GM12878 (cell line): ENCODE measurements at regions not wholly inside any gene's neighbourhood (a gene's known extent, or its start where the extent isn't known, plus 50 kb on each side); places are given as distances from the start of the nearest gene placed in this dataset.

Experiments used
- BHLHE40 ChIP-seq, 2 experiments: fragments of 450-650 bp in 1 of 2; IDR thresholded peaks; 2 replicates each; pipeline ENCODE4 v1.6.1; 2011 to 2017; ENCODE audit warnings: low read depth in 2 of 2, borderline replicate concordance in 1 of 2, improper control_type of control experiment in 1 of 2, low read length in 1 of 2, mild to moderate bottlenecking in 1 of 2
- CTCF ChIP-seq, 3 experiments: IDR thresholded peaks in 2 of 3; conservative IDR thresholded peaks in 1 of 3; 2 replicates each; pipeline ENCODE4 v1.5.1; 2011; ENCODE audit warnings: low read depth in 3 of 3, low read length in 3 of 3, mild to moderate bottlenecking in 3 of 3, control low read depth in 2 of 3, moderate library complexity in 2 of 3, inconsistent platforms in 1 of 3, mixed read lengths in 1 of 3; ENCODE audit not compliant: control insufficient read depth in 2 of 3, insufficient read depth in 1 of 3; ENCODE audit errors: extremely low read depth in 1 of 3
- EZH2 ChIP-seq: IDR thresholded peaks from 2 replicates; pipeline ENCODE4 v1.6.1; 2012; ENCODE audit warnings: low read depth, mild to moderate bottlenecking, control low read depth, inconsistent platforms, low read length, borderline replicate concordance; ENCODE audit not compliant: control insufficient read depth
- FOXM1 ChIP-seq: IDR thresholded peaks from 2 replicates; pipeline ENCODE4 v1.6.1; 2012; ENCODE audit warnings: low read depth, mild to moderate bottlenecking, inconsistent platforms, low read length, moderate library complexity
- GABPA ChIP-seq: IDR thresholded peaks from 2 replicates; pipeline ENCODE4 v1.6.1; 2014; ENCODE audit warnings: antibody characterized with exemption, low read depth, mild to moderate bottlenecking, inconsistent platforms
- JUND ChIP-seq: IDR thresholded peaks from 2 replicates; pipeline ENCODE4 v1.6.1; 2012; ENCODE audit warnings: low read depth, mild to moderate bottlenecking, low read length, improper control_type of control experiment, moderate library complexity
- MTA2 ChIP-seq: fragments of 450-650 bp; IDR thresholded peaks from 2 replicates; pipeline ENCODE4 v1.6.1; 2016; ENCODE audit warnings: low read depth, mild to moderate bottlenecking, moderate library complexity
- MXI1 ChIP-seq: fragments of 150-350 bp; IDR thresholded peaks from 2 replicates; pipeline ENCODE4 v1.6.1; 2011; ENCODE audit warnings: low read depth, mild to moderate bottlenecking, inconsistent platforms, low read length, improper control_type of control experiment
- TAF1 ChIP-seq: IDR thresholded peaks from 2 replicates; pipeline ENCODE4 v1.6.1; 2011; ENCODE audit warnings: mild to moderate bottlenecking, low read depth, low read length, borderline replicate concordance
- TARDBP ChIP-seq: IDR thresholded peaks from 2 replicates; pipeline ENCODE4 v1.6.1; 2016; ENCODE audit warnings: borderline replicate concordance
- YY1 ChIP-seq: IDR thresholded peaks from 2 replicates; pipeline ENCODE4 v1.6.1; 2011; ENCODE audit warnings: low read depth, mild to moderate bottlenecking, low read length
- ZNF622 ChIP-seq: fragments of 450-650 bp; IDR thresholded peaks from 2 replicates; pipeline ENCODE4 v1.6.1; 2017; ENCODE audit warnings: mild to moderate bottlenecking, inconsistent platforms
- TF ChIP-seq, protein P1 (sequence below): fragments of 450-650 bp; IDR thresholded peaks from 2 replicates; pipeline ENCODE4 v1.6.1; 2018; ENCODE audit warnings: borderline replicate concordance, mild to moderate bottlenecking; ENCODE audit not compliant: partially characterized antibody
- TF ChIP-seq, protein P2 (sequence below): fragments of 450-650 bp; IDR thresholded peaks from 2 replicates; pipeline ENCODE4 v1.6.1; 2018; ENCODE audit warnings: mild to moderate bottlenecking, low read depth, moderate library complexity; ENCODE audit not compliant: partially characterized antibody

DNA sequence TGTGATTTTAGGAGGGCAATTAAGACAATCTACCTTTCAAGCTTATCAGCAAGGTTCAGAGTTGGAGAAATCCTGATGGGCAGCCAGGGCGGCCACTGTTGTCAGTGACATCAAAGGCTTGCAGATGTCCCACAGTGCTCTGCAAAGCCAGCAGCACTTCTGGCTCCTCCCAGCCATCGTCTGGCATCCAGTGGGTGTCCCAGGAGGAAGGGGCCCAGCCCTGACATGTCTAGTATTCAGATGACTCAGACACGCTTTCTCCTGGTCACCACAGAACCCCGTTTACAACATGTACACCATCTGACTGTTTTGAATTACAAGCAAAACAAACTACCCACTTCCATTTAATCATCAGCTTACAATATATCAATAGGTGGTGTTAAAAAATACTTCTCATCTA, 61.4 kb downstream of the CYRIA start:
- TF ChIP-seq, protein P1, sequence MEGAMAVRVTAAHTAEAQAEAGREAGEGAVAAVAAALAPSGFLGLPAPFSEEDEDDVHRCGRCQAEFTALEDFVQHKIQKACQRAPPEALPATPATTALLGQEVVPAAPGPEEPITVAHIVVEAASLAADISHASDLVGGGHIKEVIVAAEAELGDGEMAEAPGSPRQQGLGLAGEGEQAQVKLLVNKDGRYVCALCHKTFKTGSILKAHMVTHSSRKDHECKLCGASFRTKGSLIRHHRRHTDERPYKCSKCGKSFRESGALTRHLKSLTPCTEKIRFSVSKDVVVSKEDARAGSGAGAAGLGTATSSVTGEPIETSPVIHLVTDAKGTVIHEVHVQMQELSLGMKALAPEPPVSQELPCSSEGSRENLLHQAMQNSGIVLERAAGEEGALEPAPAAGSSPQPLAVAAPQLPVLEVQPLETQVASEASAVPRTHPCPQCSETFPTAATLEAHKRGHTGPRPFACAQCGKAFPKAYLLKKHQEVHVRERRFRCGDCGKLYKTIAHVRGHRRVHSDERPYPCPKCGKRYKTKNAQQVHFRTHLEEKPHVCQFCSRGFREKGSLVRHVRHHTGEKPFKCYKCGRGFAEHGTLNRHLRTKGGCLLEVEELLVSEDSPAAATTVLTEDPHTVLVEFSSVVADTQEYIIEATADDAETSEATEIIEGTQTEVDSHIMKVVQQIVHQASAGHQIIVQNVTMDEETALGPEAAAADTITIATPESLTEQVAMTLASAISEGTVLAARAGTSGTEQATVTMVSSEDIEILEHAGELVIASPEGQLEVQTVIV: no peak
- TF ChIP-seq CTCF (IDR thresholded peaks at IDR 0.05 in 2 of 3, conservative IDR thresholded peaks at IDR 0.05 in 1 of 3; ENCODE audit: control insufficient read depth in 2 of 3, extremely low read depth in 1 of 3, insufficient read depth in 1 of 3, low read depth in 3 of 3, low read length in 3 of 3) (no peak), MXI1 (no peak), MTA2 (no peak), GABPA (no peak), BHLHE40 (IDR thresholded peaks at IDR 0.05; ENCODE audit: borderline replicate concordance in 1 of 2, low read depth in 2 of 2, low read length in 1 of 2) (no peak), ZNF622 (no peak), EZH2 (no peak), FOXM1 (no peak), YY1 (no peak), TAF1 (no peak), JUND (no peak), TARDBP (no peak)
- TF ChIP-seq, protein P2, sequence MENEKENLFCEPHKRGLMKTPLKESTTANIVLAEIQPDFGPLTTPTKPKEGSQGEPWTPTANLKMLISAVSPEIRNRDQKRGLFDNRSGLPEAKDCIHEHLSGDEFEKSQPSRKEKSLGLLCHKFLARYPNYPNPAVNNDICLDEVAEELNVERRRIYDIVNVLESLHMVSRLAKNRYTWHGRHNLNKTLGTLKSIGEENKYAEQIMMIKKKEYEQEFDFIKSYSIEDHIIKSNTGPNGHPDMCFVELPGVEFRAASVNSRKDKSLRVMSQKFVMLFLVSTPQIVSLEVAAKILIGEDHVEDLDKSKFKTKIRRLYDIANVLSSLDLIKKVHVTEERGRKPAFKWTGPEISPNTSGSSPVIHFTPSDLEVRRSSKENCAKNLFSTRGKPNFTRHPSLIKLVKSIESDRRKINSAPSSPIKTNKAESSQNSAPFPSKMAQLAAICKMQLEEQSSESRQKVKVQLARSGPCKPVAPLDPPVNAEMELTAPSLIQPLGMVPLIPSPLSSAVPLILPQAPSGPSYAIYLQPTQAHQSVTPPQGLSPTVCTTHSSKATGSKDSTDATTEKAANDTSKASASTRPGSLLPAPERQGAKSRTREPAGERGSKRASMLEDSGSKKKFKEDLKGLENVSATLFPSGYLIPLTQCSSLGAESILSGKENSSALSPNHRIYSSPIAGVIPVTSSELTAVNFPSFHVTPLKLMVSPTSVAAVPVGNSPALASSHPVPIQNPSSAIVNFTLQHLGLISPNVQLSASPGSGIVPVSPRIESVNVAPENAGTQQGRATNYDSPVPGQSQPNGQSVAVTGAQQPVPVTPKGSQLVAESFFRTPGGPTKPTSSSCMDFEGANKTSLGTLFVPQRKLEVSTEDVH: no peak
